ENCODE measurements at regions not wholly inside any gene's neighbourhood (a gene's known extent, or its start where the extent isn't known, plus 50 kb on each side); places are given as distances from the start of the nearest gene placed in this dataset.

DNA sequence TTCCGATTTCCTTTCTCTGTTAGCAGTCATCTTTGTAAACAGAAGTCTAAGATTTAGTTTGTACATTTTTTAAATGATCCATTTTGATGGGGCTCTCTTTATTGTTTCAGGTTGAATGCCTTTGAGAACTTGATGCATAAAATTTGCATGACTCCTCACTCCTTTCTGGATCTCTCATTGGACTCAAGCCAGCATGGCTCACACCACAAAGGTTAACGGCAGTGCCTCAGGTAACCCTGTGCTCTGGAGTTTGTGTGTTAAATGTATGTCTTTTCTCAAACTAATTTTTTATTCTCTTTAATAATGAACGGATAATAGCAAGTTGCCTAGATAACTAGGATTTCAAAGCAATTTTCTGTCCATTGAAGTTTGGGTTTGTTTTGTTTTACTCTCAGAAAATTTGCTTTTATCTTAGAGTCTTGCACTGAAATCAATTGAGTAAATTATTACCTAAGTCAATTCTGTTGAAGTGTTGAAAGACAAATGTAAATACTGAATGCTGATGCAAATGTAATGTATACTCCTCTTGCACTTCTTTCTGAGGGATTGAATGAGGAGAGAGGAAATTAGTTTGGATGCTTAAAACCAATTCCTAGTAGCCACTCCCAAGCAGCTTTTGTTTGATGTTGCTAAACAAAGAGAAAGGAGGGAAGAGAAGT lies 164.6 kb upstream of the DMRT1 start:
- Histone ChIP-seq H3K4me2 (no peak overlapping the region), H3K27me3 (ENCODE audit: insufficient read depth) (no peaks in the 10 kb centered on the region), H3K36me3 (ENCODE audit: insufficient read depth) (no peaks in the 10 kb centered on the region), H2AFZ (no peak overlapping the region), H4K20me1 (replicated peaks; ENCODE audit: insufficient read depth) (no peaks in the 10 kb centered on the region), H3K4me3 (no peak overlapping the region), H3F3A (replicated peaks; ENCODE audit: low read depth) (no peaks in the 10 kb centered on the region; the same call in 1 of the 2 replicates), H3K79me2 (replicated peaks; ENCODE audit: insufficient read depth) (0 out of 2 replicates have a peak, but pooled peaks cover 8% of the 10 kb centered on the region), H3K27ac (ENCODE audit: low read depth) (no peak overlapping the region), H3K4me1 (ENCODE audit: insufficient read depth) (peaks cover 38% of the 10 kb centered on the region), H3K9me2 (ENCODE audit: insufficient read depth) (no peaks in the 10 kb centered on the region)
- peaks cover 2% of the 10 kb centered on the region for H3K27me3 Mint-ChIP-seq (ENCODE audit: insufficient read depth, low read depth, poor library complexity)
- H3K9me3 Mint-ChIP-seq = no peaks in the 10 kb centered on the region; the same call in 2 of the 3 replicates
- TF ChIP-seq EZH2 (IDR thresholded peaks at IDR 0.05; ENCODE audit: low read depth, unreplicated experiment) = no peak
- TF ChIP-seq, protein P1, sequence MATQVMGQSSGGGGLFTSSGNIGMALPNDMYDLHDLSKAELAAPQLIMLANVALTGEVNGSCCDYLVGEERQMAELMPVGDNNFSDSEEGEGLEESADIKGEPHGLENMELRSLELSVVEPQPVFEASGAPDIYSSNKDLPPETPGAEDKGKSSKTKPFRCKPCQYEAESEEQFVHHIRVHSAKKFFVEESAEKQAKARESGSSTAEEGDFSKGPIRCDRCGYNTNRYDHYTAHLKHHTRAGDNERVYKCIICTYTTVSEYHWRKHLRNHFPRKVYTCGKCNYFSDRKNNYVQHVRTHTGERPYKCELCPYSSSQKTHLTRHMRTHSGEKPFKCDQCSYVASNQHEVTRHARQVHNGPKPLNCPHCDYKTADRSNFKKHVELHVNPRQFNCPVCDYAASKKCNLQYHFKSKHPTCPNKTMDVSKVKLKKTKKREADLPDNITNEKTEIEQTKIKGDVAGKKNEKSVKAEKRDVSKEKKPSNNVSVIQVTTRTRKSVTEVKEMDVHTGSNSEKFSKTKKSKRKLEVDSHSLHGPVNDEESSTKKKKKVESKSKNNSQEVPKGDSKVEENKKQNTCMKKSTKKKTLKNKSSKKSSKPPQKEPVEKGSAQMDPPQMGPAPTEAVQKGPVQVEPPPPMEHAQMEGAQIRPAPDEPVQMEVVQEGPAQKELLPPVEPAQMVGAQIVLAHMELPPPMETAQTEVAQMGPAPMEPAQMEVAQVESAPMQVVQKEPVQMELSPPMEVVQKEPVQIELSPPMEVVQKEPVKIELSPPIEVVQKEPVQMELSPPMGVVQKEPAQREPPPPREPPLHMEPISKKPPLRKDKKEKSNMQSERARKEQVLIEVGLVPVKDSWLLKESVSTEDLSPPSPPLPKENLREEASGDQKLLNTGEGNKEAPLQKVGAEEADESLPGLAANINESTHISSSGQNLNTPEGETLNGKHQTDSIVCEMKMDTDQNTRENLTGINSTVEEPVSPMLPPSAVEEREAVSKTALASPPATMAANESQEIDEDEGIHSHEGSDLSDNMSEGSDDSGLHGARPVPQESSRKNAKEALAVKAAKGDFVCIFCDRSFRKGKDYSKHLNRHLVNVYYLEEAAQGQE (IDR thresholded peaks at IDR 0.05; ENCODE audit: unreplicated experiment) = no peak
- H3K4me1 Mint-ChIP-seq = peaks cover 41% of the 10 kb centered on the region
- ATAC-seq = no peak
- no peak for DNase-seq (ENCODE audit: low spot score)
- H3K4me3 Mint-ChIP-seq = no peak overlapping the region; the same call in 2 of the 3 replicates
- 0 out of 3 replicates have a peak, but pooled peaks cover 3% of the 10 kb centered on the region for H3K36me3 Mint-ChIP-seq (ENCODE audit: low read depth)
- H3K27ac Mint-ChIP-seq = no peak overlapping the region

DNA sequence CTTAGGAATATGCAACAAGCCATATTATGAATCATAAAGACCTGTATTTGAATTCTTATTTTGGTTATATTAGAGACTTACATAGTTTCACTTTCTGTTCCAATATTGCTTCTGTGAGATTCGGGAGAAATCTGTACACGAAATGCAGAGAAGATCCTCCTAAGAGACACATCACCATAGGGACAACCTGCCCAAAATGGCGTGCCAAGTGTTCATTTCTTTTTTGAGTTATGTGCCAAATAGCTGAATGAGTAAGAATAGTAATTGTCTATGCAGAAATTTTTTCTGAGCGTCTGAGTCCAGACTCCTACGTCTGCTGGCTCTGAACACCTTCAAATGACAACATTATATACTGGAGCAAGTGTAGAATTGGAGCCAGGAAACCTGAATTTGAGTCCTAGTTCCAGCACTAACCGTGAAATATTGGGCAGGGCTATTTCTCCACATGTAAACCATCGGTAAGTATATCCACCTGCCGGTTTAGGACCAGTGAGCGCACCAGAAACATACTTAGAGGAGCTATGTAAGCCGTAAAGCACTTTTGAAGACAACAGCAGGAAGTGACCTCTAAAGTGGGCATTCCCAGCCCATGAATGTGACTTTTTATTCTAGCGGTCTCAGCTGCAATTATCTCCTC lies 163.9 kb upstream of the DMRT1 start:
- H3K9me3 Mint-ChIP-seq = no peaks in the 10 kb centered on the region; the same call in 2 of the 3 replicates
- TF ChIP-seq, protein P2, sequence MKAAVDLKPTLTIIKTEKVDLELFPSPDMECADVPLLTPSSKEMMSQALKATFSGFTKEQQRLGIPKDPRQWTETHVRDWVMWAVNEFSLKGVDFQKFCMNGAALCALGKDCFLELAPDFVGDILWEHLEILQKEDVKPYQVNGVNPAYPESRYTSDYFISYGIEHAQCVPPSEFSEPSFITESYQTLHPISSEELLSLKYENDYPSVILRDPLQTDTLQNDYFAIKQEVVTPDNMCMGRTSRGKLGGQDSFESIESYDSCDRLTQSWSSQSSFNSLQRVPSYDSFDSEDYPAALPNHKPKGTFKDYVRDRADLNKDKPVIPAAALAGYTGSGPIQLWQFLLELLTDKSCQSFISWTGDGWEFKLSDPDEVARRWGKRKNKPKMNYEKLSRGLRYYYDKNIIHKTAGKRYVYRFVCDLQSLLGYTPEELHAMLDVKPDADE (IDR thresholded peaks at IDR 0.05) = no peak
- no peak for TF ChIP-seq EZH2phosphoT487 (IDR thresholded peaks at IDR 0.05; ENCODE audit: unreplicated experiment)
- no peak for TF ChIP-seq ZNF114 (CRISPR knock-in tag; IDR thresholded peaks at IDR 0.05)
- TF ChIP-seq EZH2 (IDR thresholded peaks at IDR 0.05; ENCODE audit: low read depth, unreplicated experiment) = no peak
- TF ChIP-seq JUNB (IDR thresholded peaks at IDR 0.05; ENCODE audit: unreplicated experiment) = no peak
- TF ChIP-seq, protein P3, sequence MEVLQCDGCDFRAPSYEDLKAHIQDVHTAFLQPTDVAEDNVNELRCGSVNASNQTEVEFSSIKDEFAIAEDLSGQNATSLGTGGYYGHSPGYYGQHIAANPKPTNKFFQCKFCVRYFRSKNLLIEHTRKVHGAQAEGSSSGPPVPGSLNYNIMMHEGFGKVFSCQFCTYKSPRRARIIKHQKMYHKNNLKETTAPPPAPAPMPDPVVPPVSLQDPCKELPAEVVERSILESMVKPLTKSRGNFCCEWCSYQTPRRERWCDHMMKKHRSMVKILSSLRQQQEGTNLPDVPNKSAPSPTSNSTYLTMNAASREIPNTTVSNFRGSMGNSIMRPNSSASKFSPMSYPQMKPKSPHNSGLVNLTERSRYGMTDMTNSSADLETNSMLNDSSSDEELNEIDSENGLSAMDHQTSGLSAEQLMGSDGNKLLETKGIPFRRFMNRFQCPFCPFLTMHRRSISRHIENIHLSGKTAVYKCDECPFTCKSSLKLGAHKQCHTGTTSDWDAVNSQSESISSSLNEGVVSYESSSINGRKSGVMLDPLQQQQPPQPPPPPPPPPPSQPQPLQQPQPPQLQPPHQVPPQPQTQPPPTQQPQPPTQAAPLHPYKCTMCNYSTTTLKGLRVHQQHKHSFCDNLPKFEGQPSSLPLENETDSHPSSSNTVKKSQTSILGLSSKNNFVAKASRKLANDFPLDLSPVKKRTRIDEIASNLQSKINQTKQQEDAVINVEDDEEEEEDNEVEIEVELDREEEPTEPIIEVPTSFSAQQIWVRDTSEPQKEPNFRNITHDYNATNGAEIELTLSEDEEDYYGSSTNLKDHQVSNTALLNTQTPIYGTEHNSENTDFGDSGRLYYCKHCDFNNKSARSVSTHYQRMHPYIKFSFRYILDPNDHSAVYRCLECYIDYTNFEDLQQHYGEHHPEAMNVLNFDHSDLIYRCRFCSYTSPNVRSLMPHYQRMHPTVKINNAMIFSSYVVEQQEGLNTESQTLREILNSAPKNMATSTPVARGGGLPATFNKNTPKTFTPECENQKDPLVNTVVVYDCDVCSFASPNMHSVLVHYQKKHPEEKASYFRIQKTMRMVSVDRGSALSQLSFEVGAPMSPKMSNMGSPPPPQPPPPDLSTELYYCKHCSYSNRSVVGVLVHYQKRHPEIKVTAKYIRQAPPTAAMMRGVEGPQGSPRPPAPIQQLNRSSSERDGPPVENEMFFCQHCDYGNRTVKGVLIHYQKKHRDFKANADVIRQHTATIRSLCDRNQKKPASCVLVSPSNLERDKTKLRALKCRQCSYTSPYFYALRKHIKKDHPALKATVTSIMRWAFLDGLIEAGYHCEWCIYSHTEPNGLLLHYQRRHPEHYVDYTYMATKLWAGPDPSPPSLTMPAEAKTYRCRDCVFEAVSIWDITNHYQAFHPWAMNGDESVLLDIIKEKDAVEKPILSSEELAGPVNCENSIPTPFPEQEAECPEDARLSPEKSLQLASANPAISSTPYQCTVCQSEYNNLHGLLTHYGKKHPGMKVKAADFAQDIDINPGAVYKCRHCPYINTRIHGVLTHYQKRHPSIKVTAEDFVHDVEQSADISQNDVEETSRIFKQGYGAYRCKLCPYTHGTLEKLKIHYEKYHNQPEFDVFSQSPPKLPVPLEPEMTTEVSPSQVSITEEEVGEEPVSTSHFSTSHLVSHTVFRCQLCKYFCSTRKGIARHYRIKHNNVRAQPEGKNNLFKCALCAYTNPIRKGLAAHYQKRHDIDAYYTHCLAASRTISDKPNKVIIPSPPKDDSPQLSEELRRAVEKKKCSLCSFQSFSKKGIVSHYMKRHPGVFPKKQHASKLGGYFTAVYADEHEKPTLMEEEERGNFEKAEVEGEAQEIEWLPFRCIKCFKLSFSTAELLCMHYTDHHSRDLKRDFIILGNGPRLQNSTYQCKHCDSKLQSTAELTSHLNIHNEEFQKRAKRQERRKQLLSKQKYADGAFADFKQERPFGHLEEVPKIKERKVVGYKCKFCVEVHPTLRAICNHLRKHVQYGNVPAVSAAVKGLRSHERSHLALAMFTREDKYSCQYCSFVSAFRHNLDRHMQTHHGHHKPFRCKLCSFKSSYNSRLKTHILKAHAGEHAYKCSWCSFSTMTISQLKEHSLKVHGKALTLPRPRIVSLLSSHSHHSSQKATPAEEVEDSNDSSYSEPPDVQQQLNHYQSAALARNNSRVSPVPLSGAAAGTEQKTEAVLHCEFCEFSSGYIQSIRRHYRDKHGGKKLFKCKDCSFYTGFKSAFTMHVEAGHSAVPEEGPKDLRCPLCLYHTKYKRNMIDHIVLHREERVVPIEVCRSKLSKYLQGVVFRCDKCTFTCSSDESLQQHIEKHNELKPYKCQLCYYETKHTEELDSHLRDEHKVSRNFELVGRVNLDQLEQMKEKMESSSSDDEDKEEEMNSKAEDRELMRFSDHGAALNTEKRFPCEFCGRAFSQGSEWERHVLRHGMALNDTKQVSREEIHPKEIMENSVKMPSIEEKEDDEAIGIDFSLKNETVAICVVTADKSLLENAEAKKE (CRISPR knock-in tag; IDR thresholded peaks at IDR 0.05) = no peak

More for the DNA sequence above, 163.9 kb upstream of the DMRT1 start:
- Histone ChIP-seq H3F3A (replicated peaks; ENCODE audit: low read depth) (no peaks in the 10 kb centered on the region; the same call in 1 of the 2 replicates), H3K27me3 (ENCODE audit: insufficient read depth) (no peaks in the 10 kb centered on the region), H3K27ac (ENCODE audit: low read depth) (no peak overlapping the region), H3K36me3 (ENCODE audit: insufficient read depth) (no peaks in the 10 kb centered on the region), H3K4me3 (no peak overlapping the region), H3K4me2 (no peak overlapping the region), H3K4me1 (ENCODE audit: insufficient read depth) (peaks cover 38% of the 10 kb centered on the region), H2AFZ (no peak overlapping the region), H3K79me2 (replicated peaks; ENCODE audit: insufficient read depth) (0 out of 2 replicates have a peak, but pooled peaks cover 1% of the 10 kb centered on the region), H3K9me2 (ENCODE audit: insufficient read depth) (no peaks in the 10 kb centered on the region), H4K20me1 (replicated peaks; ENCODE audit: insufficient read depth) (no peaks in the 10 kb centered on the region)
- ATAC-seq (no peak), DNase-seq (ENCODE audit: low spot score) (no peak)
- no peak overlapping the region for H3K27ac Mint-ChIP-seq
- no peak overlapping the region for H3K4me3 Mint-ChIP-seq
- peaks cover 40% of the 10 kb centered on the region for H3K4me1 Mint-ChIP-seq
- H3K36me3 Mint-ChIP-seq (ENCODE audit: low read depth) = 0 out of 3 replicates have a peak, but pooled peaks cover 3% of the 10 kb centered on the region
- peaks cover 2% of the 10 kb centered on the region for H3K27me3 Mint-ChIP-seq (ENCODE audit: insufficient read depth, low read depth, poor library complexity)

All from GM23338 (cell line).